ENCODE measurements at regions not wholly inside any gene's neighbourhood (a gene's known extent, or its start where the extent isn't known, plus 50 kb on each side); places are given as distances from the start of the nearest gene placed in this dataset.
A peak's percentile ranks its signal among the peaks of the same experiment; 100 is the strongest.

DNA sequence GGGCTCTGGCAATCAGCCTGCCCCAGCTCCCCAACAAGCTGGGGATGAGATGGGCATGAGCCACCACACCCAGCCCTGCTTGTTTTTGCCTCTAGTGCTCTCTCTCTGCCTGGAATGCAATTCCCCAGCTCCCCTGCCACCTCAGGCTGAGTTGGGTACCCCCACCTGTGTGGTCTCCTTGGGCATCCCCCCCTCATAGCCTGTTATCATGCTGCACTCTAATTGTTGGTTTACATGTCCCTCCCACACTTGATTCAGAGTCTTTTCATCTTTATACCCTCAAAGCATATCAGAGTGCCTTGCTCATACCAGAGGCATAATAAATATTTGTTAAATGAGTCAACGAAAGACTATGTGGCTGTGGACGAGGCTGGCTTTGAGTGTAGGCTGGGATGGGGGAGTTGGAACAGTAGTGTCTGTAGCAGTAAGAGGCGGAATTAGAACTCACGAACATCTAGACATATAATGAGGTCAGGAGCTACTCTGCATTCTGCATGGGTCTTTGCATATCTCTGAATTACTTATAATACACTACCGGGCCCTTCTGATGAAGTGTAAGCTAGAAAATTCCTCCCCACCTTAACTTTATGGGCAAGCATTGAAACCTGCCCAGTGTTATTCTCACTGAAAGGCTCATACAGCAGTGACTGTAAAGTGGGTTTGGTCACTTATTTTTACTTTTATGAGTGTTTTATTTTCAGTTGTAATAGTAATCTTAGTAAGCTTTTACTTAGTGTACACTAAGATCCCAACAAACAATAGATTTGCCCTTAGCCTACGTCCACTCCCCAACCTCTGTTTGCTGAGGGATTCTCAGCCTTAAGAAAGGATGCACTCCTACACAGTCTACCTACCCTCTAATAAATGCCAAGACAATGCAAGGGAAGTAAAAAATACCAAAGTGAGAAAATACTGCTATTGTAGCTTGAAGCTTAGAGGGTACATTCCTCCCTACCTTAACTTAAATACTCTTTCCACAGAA, 58.7 kb downstream of the EDN1 start:
- TF ChIP-seq, protein P1, sequence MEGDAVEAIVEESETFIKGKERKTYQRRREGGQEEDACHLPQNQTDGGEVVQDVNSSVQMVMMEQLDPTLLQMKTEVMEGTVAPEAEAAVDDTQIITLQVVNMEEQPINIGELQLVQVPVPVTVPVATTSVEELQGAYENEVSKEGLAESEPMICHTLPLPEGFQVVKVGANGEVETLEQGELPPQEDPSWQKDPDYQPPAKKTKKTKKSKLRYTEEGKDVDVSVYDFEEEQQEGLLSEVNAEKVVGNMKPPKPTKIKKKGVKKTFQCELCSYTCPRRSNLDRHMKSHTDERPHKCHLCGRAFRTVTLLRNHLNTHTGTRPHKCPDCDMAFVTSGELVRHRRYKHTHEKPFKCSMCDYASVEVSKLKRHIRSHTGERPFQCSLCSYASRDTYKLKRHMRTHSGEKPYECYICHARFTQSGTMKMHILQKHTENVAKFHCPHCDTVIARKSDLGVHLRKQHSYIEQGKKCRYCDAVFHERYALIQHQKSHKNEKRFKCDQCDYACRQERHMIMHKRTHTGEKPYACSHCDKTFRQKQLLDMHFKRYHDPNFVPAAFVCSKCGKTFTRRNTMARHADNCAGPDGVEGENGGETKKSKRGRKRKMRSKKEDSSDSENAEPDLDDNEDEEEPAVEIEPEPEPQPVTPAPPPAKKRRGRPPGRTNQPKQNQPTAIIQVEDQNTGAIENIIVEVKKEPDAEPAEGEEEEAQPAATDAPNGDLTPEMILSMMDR (conservative IDR thresholded peaks at IDR 0.05; ENCODE audit: low read depth, low read length): no peak
- H3K4me3 ChIP-seq (ENCODE audit: low read length): no peak overlapping the region
- peak; percentile 62 for DNase-seq (ENCODE audit: low read depth)

DNA sequence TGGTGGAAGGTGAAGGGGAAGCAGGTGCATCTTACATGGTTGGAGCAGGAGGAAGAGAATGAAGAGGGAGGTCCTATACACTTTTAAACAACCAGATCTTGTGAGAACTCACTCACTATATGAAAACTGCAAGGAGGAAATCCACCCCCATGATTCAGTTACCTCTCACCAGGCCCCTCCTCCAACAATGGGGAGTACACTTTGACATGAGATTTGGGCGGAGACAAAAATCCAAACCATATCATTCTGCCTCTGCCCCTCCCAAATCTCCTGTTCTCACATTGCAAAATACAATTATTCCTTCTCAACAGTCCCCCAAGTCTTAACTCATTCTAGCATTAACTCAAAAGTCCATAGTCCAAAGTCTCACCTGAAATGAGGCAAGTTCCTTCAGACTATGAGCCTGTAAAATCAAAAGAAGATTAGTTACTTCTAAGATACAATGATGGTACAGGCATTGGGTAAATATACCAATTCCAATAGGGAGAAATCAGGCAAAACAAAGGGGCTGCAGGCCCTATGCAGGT, 60.5 kb downstream of the EDN1 start:
- H3K4me3 ChIP-seq (ENCODE audit: low read length): no peak overlapping the region
- TF ChIP-seq, protein P1 (conservative IDR thresholded peaks at IDR 0.05; ENCODE audit: low read depth, low read length): no peak
- no peak for DNase-seq (ENCODE audit: low read depth)

DNA sequence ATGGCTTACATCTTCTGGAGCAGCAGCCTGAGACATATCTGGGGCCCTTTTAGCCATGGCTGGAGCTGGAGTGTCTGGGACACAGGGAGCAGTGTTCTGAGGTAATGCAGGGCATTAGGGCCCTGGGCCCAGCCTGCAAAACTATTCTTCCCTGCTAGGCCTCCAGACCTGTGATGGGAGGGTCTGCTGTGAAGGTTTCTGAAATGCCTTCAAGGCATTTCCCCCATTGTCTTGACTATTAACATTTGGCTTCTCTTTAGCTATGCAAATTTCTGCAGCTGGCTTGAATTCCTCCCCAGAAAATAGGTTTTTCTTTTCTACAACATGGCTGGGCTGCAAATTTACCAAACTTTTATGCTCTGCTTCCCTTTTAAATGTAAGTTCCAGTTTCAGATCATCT, 61.5 kb downstream of the EDN1 start:
- TF ChIP-seq, protein P1 (conservative IDR thresholded peaks at IDR 0.05; ENCODE audit: low read depth, low read length): no peak
- no peak overlapping the region for H3K4me3 ChIP-seq (ENCODE audit: low read length)
- no peak for DNase-seq (ENCODE audit: low read depth)

DNA sequence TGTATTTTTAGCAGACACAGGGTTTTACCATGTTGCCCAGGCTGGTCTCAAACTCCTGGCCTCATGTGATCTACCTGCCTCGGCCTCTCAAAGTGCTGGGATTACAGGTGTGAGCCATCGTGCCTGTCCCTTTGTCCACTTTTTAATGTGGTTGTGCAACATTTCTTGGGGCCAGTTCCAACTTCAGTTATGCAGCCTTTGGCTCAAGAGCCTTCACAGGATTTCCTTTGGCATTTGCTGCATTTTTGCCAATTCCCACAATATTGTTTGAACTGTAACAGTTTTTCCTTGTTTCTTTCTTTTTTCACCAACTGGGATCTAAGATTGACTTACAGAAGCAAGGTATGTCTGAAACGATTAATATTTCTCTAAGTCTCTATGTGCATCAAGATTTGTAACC, 63.6 kb downstream of the EDN1 start:
- H3K4me3 ChIP-seq (ENCODE audit: low read length): no peak overlapping the region
- DNase-seq (ENCODE audit: low read depth): no peak
- TF ChIP-seq, protein P1 (conservative IDR thresholded peaks at IDR 0.05; ENCODE audit: low read depth, low read length): no peak

DNA sequence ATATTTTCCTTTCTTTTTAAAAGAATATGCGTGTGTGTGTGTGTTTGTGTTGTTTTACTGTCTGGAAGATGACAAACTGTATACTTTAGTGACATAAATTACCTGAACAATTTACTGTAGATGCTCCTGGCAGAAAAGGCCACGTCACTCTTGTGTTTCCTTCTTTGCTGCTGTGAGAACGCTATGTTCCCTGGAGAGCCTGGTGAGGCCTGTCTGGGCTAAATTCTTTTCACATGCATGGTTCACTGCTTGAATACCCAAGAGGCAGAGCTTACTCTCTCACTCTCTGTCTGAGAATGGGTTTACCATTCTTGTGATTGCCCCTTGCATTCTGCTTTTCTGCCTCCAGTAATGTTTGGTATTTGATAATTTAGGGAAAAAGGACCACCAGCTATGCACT, 64.3 kb downstream of the EDN1 start:
- DNase-seq (ENCODE audit: low read depth): peak; percentile 81
- TF ChIP-seq, protein P1 (conservative IDR thresholded peaks at IDR 0.05; ENCODE audit: low read depth, low read length): no peak
- H3K4me3 ChIP-seq (ENCODE audit: low read length): no peak overlapping the region

DNA sequence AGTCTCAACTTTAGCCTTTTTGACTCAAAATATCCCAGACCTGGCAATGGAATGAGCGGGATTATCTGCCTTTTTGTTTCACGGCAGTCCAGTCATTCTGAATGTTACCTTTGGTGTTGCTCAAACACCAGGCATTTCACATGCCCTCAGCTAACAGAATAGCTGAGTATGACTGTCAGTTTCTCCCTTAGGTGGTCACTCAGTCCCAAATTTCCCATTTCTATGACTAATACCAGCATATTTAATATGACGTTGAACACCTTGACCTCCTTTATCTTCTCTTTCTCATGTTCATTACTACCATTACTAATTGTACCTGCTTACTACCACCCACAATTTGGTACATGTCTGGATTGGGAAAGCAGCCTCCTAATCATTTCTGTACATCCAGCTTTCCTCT, 65.2 kb downstream of the EDN1 start:
- TF ChIP-seq, protein P1 (conservative IDR thresholded peaks at IDR 0.05; ENCODE audit: low read depth, low read length): no peak
- H3K4me3 ChIP-seq (ENCODE audit: low read length): no peak overlapping the region
- DNase-seq (ENCODE audit: low read depth): no peak

DNA sequence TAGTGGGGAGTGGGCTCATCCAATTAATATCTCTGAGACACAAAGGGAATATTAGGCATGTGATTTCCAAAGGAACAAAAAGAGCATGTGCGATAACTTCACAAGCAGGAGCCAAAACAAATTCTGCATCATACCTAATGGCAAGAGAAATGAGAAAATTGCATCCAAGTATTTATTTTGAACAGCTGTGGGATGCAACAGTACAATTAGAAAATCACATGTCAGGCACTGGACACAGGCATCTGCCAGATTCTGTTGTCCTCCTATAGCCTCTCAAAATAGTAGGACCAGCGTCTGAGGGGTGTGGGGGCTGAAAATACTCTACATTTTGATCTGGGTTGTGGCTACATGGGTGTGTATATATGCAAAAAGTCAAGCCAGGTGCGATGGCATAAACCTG, 66.3 kb downstream of the EDN1 start:
- no peak for DNase-seq (ENCODE audit: low read depth)
- no peak overlapping the region for H3K4me3 ChIP-seq (ENCODE audit: low read length)
- TF ChIP-seq, protein P1 (conservative IDR thresholded peaks at IDR 0.05; ENCODE audit: low read depth, low read length): no peak
